HG03520 (cell line): ENCODE measurements at regions not wholly inside any gene's neighbourhood (a gene's known extent, or its start where the extent isn't known, plus 50 kb on each side); places are given as distances from the start of the nearest gene placed in this dataset.
"Not testable (repeated sequence)": the region's sequence is repeated elsewhere in the genome, so short reads cannot be mapped to it uniquely, and the experiment has no call there.

Experiments
- ATAC-seq: cut with Tn5 transposase; IDR thresholded peaks from one replicate; pipeline ENCODE4 v1.9.1; 2021; ENCODE audit warnings: mild to moderate bottlenecking, moderate library complexity; ENCODE audit not compliant: unreplicated experiment

DNA sequence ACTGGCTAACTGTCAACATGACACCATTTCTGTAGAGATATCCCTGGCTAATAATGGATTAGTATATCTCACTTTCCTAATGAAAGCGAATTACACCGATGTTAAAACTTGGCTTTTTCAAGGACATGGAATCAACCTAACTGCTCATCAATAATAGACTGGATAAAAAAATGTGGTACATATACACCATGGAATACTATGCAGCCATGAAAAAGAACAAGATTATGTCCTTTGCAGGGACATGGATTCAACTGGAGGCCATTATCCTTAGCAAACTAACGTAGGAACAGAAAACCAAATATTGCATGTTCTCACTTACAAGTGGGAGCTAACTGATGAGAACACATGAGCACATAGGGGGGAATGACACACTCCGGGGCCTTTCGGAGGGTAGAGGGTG lies 62.6 kb downstream of the ZIC1 start:
- ATAC-seq = no peak

- no peak for ATAC-seq
These were observed 63.7 kb downstream of the ZIC1 start for GRCh38 chr3:147472846-147473245.

- no peak for ATAC-seq
These were observed 74.0 kb downstream of the ZIC1 start for GRCh38 chr3:147483145-147483544.

DNA sequence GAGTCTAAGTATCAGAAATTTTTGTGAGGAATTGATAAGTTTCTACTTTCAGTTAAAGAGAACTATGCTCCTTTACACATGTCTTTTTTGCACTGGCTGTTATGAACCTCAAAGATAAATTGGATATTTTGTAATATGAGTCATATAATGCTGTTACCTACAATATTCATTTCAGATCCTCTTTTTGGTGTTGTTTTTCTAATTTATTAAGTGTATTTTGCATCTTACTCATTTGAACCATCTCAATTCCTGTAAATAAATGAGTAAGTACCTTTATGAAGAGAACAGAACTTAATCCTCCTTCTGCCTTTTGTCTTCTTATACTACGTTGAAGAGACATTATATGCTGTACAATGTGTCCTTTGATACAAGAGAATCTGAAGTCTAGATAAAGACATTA lies 74.4 kb downstream of the ZIC1 start:
- no peak for ATAC-seq

GRCh38 chr3:147493065-147493464 lies 83.9 kb downstream of the ZIC1 start:
- ATAC-seq = no peak

GRCh38 chr3:147493666-147494065 lies 84.5 kb downstream of the ZIC1 start:
- no peak for ATAC-seq

DNA sequence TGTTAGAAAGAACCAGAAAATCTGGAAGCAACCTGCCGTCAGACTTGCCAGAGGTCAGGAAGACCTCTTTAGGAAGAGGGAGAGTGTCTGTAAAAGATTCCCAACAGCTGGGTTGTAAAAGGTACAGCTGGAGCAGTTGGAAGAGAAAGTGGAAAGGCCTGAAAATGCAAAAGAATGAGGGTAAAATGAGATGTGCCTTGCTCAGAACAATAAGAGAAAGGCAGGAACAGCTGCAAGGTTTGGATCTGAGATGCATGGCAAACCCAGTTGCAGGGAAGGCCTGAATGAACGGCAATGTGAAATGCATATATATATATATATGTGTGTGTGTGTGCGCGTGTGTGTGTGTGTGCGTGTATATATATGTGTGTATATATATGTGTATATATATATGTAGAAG lies 88.1 kb downstream of the ZIC1 start:
- ATAC-seq = no peak

GRCh38 chr3:147507638-147508286 lies 98.6 kb downstream of the ZIC1 start:
- ATAC-seq = no peak

DNA sequence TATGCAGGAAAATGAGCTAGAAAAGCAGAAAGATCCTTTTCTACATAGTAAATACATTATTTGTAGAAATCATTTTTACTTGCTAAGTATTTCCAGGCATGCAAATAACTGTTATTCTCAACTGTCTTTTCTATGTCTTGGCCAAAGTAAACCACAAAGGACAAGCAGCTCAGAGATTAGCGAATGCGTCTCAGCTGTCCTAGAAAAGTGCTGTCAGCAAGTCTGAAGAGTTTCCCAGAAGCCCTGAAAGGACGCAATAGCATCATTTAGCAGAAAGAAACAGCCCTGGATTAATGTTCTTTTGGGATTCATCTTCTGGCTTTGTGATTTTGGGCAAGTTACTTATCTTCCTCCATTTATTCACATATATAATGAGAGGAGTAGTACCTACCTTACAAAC lies 100.3 kb downstream of the ZIC1 start:
- no peak for ATAC-seq

DNA sequence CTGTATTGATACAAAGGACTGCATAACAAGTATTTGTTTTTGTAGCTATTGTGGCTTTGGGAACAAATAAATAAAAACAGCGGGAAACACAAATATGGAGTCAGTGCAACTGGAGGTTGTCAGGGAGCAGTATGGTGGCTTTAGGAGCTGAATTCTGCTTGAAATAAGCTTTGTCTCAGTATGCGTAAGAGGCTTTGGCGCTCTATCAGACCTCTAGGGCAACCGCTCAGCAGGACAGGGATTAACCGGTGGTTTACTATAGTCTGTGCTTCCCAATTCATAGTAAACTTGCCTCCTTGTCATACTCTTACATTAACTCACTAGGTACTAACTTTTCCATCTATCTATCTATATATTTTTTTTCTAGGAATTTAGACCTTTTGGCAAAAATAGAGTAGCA lies 104.6 kb downstream of the ZIC1 start:
- ATAC-seq = no peak

DNA sequence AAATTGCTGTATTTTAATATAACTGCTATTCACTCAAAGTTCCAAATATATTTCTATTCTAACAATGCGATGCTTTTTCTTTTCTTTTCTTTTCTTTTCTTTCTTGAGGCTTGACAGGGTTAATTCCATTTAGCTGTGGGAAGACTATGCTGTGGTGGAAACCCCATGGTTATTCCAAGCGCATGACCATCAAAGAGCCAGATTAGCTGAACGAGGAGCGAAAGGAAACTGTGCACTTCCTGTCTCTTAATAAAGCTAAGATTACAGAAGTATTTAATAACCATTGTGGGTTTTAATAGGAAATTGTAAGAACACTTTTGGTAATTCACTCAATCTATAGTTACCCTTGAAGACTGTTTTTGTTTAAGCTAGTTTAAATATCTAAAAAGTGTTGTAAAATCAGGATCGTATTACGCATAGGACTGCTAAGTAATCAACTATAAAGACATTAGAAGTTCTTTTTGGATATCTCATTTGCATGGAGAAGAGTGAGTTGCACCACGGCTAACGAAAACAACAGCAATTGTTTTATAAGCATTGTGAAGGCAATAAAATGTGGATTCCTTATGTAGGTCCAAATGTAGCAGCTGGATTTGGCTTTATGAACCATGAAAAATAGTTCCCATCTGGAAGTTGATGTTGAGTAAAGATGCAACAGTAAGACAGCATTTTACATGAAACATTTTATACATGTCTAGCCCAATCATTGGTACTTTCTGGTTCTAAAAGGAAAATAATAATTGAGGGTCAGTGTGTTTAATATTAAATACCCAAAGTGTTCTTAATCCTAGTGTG lies 105.4 kb downstream of the ZIC1 start:
- ATAC-seq = no peak

- ATAC-seq = no peak
These were observed 109.3 kb downstream of the ZIC1 start for GRCh38 chr3:147518465-147518864.

DNA sequence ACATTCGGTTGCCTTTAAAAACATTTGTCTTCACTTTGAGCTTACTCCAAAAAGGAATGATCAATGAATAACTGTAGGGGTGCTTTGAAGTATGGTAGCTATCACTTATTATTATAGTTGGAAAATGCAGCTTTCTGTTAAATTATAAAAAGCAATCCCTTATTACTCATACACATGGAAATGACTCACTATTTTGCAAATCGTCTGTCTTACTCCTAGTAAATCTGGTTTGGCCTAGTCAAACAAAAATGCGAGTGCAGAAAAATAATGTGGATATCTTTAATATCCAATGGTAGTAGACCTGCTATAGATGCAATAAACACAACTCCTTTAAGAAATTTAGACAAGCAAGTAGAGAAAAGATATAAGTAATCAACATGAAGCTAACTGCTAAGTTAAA lies 112.5 kb downstream of the ZIC1 start:
- no peak for ATAC-seq

DNA sequence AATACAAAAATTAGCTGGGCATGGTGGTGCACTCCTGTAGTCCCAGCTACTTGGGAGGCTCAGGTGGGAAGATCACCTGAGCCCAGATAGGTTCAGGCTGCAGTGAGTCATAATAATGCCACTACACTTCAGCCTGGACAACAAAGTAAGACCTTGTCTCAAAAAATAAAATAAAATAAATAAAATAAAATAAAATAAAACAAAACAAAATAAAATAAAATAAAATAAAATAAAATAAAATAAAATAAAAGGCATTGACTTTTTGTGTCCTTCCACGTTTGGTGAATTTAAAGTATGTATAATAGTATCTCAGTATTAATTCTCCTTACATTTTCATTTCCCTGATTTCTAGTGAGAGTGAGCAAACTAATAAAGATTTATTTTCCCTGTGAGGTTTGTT lies 113.6 kb downstream of the ZIC1 start:
- not testable (repeated sequence) for ATAC-seq

DNA sequence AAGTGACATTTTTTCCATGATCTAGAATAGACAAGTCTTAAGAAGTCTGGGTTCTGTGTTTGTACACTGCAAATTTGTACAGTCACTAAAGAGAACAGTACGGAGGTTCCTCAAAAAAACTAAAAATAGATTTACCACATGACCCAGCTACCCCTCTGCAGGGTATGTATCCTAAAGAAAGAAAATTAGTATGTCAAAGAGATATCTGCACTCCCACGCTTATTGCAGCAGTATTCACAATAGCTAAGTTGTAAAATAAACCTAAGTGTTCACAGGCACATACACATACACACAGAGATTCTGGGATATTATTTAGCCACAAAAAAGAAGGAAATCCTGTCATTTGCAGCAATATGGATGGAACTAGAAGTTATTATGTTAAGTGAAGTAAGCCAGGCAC lies 120.4 kb downstream of the ZIC1 start:
- no peak for ATAC-seq

DNA sequence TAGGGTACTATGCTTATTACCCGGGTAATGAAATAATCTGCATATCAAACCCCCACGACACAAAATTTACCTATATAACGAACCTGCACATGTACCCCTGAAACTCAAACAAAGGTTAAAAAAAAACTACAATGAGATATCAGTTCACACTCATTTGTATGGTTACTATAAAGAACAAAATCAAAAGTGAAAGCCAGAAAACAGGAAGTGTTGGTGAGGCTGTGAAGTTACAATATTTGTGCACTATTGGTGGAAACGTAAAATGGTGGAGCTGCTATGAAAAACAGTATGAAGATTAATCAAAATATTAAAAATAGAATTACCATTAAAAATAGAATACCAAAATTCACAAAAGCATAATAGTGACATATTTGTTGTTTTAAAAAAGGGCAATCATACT lies 128.9 kb downstream of the ZIC1 start:
- peak; percentile 79 for ATAC-seq

GRCh38 chr3:147540921-147541320 lies 131.8 kb downstream of the ZIC1 start:
- ATAC-seq = no peak

DNA sequence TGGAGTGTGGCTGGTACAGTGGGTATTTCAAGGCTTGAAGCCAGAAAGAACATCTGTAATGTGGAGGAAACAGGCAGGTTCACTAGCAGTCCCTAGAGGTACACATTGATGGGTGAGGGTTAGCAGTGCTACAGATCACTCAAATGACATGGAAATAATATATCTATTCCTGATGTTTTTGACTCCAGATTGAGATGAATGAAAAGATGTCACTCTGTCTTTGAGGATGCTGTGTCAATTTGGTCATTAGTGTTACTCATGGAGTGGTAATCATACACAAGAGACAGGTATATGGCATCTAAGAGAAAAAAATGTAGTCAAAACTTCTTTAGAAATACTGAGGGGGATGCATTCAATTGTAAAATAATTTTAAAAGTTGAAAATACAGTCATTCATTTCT lies 135.1 kb downstream of the ZIC1 start:
- ATAC-seq = no peak

GRCh38 chr3:147551491-147551890 lies 142.3 kb downstream of the ZIC1 start:
- ATAC-seq = no peak

- ATAC-seq = no peak
These were observed 145.2 kb downstream of the ZIC1 start for GRCh38 chr3:147554332-147554731.

GRCh38 chr3:147572970-147573340 lies 163.8 kb downstream of the ZIC1 start:
- ATAC-seq = peak; percentile 48

GRCh38 chr3:147574621-147575020 lies 165.5 kb downstream of the ZIC1 start:
- no peak for ATAC-seq

DNA sequence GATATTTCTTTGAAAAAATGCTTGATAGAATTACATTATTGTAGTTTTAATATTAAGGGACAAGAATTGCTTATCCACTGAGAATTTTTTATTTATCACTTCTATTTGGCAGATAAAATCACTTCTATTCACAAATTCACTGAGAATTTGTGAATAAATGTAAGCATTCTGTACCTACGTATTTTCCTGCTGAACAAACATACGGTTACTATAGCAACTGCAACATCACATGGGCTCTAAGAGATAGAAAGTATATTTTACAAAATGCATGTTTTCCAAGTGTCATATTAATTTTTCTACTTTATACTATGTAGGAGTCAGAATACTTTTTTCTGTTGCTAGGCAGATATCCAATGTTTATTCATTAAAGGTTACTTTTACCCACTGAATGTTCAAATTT lies 166.2 kb downstream of the ZIC1 start:
- ATAC-seq = no peak
